ENCODE measurements at regions not wholly inside any gene's neighbourhood (a gene's known extent, or its start where the extent isn't known, plus 50 kb on each side); places are given as distances from the start of the nearest gene placed in this dataset.
A peak's percentile ranks its signal among the peaks of the same experiment; 100 is the strongest.

DNA sequence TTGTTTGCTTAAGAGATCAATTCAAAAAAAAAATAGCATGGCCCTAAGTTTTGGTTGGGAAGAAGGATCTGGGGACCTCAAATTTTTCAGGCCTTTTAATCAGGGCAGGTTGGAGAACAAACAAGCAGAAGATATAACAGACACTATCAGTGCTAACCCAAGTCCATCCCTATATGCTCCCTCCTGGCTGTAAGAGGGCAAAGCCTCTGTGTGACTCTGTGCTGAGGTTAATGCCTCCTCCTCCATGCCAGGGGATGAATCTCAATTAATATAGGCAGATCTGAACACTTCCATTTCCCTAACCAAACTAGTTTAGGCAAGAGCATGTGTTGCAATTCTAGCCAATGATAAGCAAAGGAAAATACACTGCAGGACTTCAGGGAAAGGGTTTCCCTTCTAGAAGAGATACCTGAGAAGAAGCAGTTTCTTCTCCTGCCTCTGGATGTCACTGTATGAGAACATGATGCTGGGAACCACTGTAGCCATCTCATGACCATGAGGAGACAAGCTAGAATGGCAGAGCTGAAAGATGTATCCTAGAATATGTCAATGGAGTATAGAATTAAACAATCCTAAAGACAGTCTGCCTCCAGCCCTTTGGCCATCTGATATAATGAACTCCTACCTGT lies 76.0 kb downstream of the CHD9NB start:
- DNase-seq (ENCODE audit: low spot score) = peak; percentile 64
- H3K4me1 ChIP-seq (ENCODE audit: insufficient read depth) = no peaks in the 10 kb centered on the region
- Mint-ChIP-seq H3K4me3 (no peak overlapping the region), H3K36me3 (ENCODE audit: low read depth) (no peaks in the 10 kb centered on the region), H3K27me3 (ENCODE audit: insufficient read depth, low read depth, poor library complexity) (no peaks in the 10 kb centered on the region), H3K9me3 (no peaks in the 10 kb centered on the region), H3K4me1 (no peaks in the 10 kb centered on the region), H3K27ac (no peak overlapping the region)
- H3K27me3 ChIP-seq (ENCODE audit: insufficient read depth) = no peaks in the 10 kb centered on the region
- H3K36me3 ChIP-seq (ENCODE audit: insufficient read depth) = no peaks in the 10 kb centered on the region
- H3K4me3 ChIP-seq = no peak overlapping the region
- H4K20me1 ChIP-seq (replicated peaks; ENCODE audit: insufficient read depth) = no peaks in the 10 kb centered on the region
- H3K27ac ChIP-seq (ENCODE audit: low read depth) = no peak overlapping the region
- no peak overlapping the region for H2AFZ ChIP-seq
- peak; percentile 88 for ATAC-seq
- no peak overlapping the region for H3K4me2 ChIP-seq
- H3K9me2 ChIP-seq (ENCODE audit: insufficient read depth) = peaks cover 8% of the 10 kb centered on the region; the same call in 1 of the 2 replicates
- no peaks in the 10 kb centered on the region for H3K79me2 ChIP-seq (replicated peaks; ENCODE audit: insufficient read depth)
- TF ChIP-seq ZNF331 (CRISPR knock-in tag; IDR thresholded peaks at IDR 0.05; ENCODE audit: low read depth) (no peak), CTCF (conservative IDR thresholded peaks at IDR 0.05; ENCODE audit: low read depth in 2 of 2) (peak; percentile 51 to 77), CREB1 (CRISPR knock-in tag; IDR thresholded peaks at IDR 0.05; ENCODE audit: low read depth) (no peak), ZNF462 (CRISPR knock-in tag; IDR thresholded peaks at IDR 0.05) (peak; percentile 92), ETS1 (IDR thresholded peaks at IDR 0.05) (no peak)
- no peaks in the 10 kb centered on the region for H3F3A ChIP-seq (replicated peaks; ENCODE audit: low read depth)

Data from GM23338 (cell line).